ENCODE measurements at regions not wholly inside any gene's neighbourhood (a gene's known extent, or its start where the extent isn't known, plus 50 kb on each side); places are given as distances from the start of the nearest gene placed in this dataset.
A peak's percentile ranks its signal among the peaks of the same experiment; 100 is the strongest.

DNA sequence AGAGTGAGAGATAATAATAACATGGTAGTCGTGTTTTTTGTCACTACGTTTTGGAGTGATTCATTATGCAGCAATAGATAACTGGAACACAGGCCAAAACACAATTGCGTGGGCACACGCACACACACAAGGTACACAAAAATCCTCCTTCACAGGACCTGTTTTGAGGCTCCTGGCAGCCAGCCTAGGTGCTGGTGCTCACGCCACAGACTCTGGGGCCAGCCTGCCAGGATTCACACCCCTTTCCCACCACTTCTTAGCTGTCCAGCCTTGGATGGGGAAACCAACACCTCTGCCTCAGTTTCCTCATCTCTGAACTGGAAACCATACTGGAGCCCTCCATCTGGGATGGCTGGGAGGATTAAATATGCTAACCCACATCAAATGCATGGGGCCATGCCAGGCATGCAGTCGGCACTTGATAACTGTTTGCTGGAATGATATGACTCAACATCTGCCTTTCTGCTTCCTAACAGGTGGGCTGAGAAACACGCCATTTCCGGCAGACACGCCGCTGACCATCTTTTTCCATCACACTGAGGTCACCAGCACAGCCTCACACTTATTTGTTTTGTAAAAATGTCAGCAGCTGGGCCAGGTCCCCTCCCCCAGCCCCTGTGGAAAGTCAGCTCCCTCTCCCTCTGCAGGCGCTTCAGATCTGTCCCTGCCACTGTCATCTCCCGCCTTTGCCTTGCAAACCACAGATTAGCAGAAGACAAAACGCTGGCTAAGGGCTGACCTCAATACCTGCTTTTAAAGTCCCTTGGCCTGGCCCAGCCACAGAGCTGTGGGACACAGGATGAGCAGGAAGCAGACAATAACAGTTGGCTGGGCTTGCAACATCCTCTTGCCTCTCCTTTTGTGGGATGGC lies 237.5 kb downstream of the BCOR start:
- H3K36me3 ChIP-seq (ENCODE audit: control insufficient read depth in 1 of 2, insufficient read depth in 2 of 2, low read length in 2 of 2), result no peaks in the 10 kb centered on the region
- H3K9me3 ChIP-seq (ENCODE audit: control insufficient read depth in 1 of 2, insufficient read depth in 1 of 2, low read depth in 1 of 2, low read length in 2 of 2), result no peaks in the 10 kb centered on the region
- no peaks in the 10 kb centered on the region for H4K20me1 ChIP-seq (ENCODE audit: insufficient read depth)
- H3K4me2 ChIP-seq (ENCODE audit: low read length), result peak overlapping the region; percentile 43
- no peaks in the 10 kb centered on the region for H3K27me3 ChIP-seq (ENCODE audit: insufficient read depth, low read length)
- ChIA-PET RAD21 (ENCODE audit: low non-redundant PET in 1 of 2, low total read pairs in 2 of 2, uncharacterized antibody in 2 of 2, unreplicated experiment in 2 of 2) (no interaction called here), CTCF (no interaction called here), POLR2A (no interaction called here)
- H3K4me3 ChIP-seq (replicated peaks in 1 of 2; ENCODE audit: low read depth in 1 of 2, low read length in 2 of 2), result no peak overlapping the region
- intact Hi-C loops (cut with micrococcal nuclease), result no loop called here
- no peaks in the 10 kb centered on the region for H3K9me2 ChIP-seq (ENCODE audit: insufficient read depth)
- ATAC-seq (peak; percentile 52; the same call in 1 of the 2 replicates), DNase-seq (ENCODE audit: low read depth, low spot score) (peak; percentile 27)
- H3K27ac ChIP-seq (ENCODE audit: low read depth, low read length), result no peak overlapping the region
- peaks cover 17 to 33% of the 10 kb centered on the region in 2 experiments for H3K4me1 ChIP-seq (ENCODE audit: control insufficient read depth in 1 of 2, insufficient read depth in 2 of 2, low read length in 2 of 2)
- no TSS peak for BruUV-seq (replicated peaks)
- TF ChIP-seq CTCF (IDR thresholded peaks at IDR 0.05 in 2 of 3, conservative IDR thresholded peaks at IDR 0.05 in 1 of 3; ENCODE audit: borderline replicate concordance in 1 of 3, insufficient read depth in 1 of 3, low read depth in 2 of 3, low read length in 2 of 3) (no peak), EZH2 (IDR thresholded peaks at IDR 0.05) (no peak), MAX (IDR thresholded peaks at IDR 0.05) (peak; percentile 61), FOSL1 (IDR thresholded peaks at IDR 0.05; ENCODE audit: low read depth) (peak; percentile 51), SP1 (IDR thresholded peaks at IDR 0.05; ENCODE audit: low read depth) (peak; percentile 59), TCF7L2 (IDR thresholded peaks at IDR 0.05; ENCODE audit: borderline replicate concordance, extremely low read depth, insufficient read depth, insufficient read length) (peak; percentile 73), JUND (IDR thresholded peaks at IDR 0.05) (peak; percentile 48; the same call in 1 of the 2 replicates), ZNF274 (IDR thresholded peaks at IDR 0.05; ENCODE audit: low read depth, low read length) (no peak)
- H3K79me2 ChIP-seq (ENCODE audit: insufficient read depth, low read length), result no peaks in the 10 kb centered on the region
- H2AFZ ChIP-seq (ENCODE audit: low read depth, low read length, poor library complexity, severe bottlenecking), result no peak overlapping the region
- H3K9ac ChIP-seq (ENCODE audit: low read length), result no peak overlapping the region

All from HCT116 (cell line).